ENCODE measurements at regions not wholly inside any gene's neighbourhood (a gene's known extent, or its start where the extent isn't known, plus 50 kb on each side); places are given as distances from the start of the nearest gene placed in this dataset.
A peak's percentile ranks its signal among the peaks of the same experiment; 100 is the strongest.

GRCh38 chr5:167810573-167810972 lies 480.9 kb upstream of the WWC1 start:
- TF ChIP-seq CTCF (conservative IDR thresholded peaks at IDR 0.05; ENCODE audit: low read depth, low read length), result no peak
- no peak for DNase-seq (ENCODE audit: low read depth)

GRCh38 chr5:167812871-167813270 lies 478.6 kb upstream of the WWC1 start:
- no peak for DNase-seq (ENCODE audit: low read depth)
- no peak for TF ChIP-seq CTCF (conservative IDR thresholded peaks at IDR 0.05; ENCODE audit: low read depth, low read length)
- no peak overlapping the region for H3K4me3 ChIP-seq (ENCODE audit: low read length)

More at GRCh38 chr5:167810573-167810972, 480.9 kb upstream of the WWC1 start:
- no peak overlapping the region for H3K4me3 ChIP-seq (ENCODE audit: low read length)

DNA sequence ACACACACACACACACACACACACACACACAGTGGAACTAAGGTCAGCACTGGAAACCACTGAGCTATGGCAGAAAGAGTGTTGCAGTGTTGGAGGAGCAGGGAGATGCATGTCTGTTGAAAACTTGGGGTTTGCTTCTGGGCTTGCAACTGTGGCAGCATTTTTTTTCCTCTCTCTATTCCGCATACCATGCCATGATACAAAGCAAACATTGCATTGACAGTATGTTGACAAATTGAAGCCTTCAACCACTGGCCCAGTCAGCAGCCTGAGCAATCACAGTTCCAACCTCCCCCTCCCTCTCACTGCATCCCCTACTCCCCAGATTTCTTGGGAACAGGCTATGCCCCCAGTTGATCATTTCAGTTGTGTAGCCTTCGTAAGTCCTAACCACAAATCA lies 478.1 kb upstream of the WWC1 start:
- no peak for TF ChIP-seq CTCF (conservative IDR thresholded peaks at IDR 0.05; ENCODE audit: low read depth, low read length)
- no peak overlapping the region for H3K4me3 ChIP-seq (ENCODE audit: low read length)
- DNase-seq (ENCODE audit: low read depth), result no peak

GRCh38 chr5:167814040-167814439 lies 477.4 kb upstream of the WWC1 start:
- DNase-seq (ENCODE audit: low read depth), result no peak
- H3K4me3 ChIP-seq (ENCODE audit: low read length), result no peak overlapping the region
- no peak for TF ChIP-seq CTCF (conservative IDR thresholded peaks at IDR 0.05; ENCODE audit: low read depth, low read length)

DNA sequence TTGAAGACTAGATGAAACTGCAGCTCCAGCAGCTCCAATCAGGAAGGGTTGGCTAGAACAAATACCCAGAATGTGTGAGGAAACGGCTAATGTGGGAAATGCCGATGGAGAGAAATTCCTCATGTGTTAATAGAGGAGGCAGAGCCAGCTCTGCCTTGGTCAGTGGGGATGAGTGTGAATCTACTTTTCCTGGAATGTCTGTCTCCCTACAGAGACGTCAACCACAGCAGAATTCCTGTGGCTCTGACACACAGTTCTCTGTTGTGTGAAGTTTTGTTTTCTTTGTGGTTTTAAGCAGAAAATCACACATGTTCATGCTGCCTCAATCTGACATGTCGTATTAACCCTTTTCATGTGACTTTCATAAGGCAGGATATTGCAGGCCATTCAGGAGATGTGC lies 476.6 kb upstream of the WWC1 start:
- DNase-seq (ENCODE audit: low read depth), result peak; percentile 92
- TF ChIP-seq CTCF (conservative IDR thresholded peaks at IDR 0.05; ENCODE audit: low read depth, low read length), result no peak
- no peak overlapping the region for H3K4me3 ChIP-seq (ENCODE audit: low read length)

- DNase-seq (ENCODE audit: low read depth), result no peak
- no peak overlapping the region for H3K4me3 ChIP-seq (ENCODE audit: low read length)
- no peak for TF ChIP-seq CTCF (conservative IDR thresholded peaks at IDR 0.05; ENCODE audit: low read depth, low read length)
Observed at GRCh38 chr5:167816354-167816753, 475.1 kb upstream of the WWC1 start.

- DNase-seq (ENCODE audit: low read depth), result no peak
- H3K4me3 ChIP-seq (ENCODE audit: low read length), result no peak overlapping the region
- TF ChIP-seq CTCF (conservative IDR thresholded peaks at IDR 0.05; ENCODE audit: low read depth, low read length), result no peak
Observed at GRCh38 chr5:167816864-167817263, 474.6 kb upstream of the WWC1 start.
